Upper lobe of left lung (tissue), 4 donors: ENCODE measurements at regions not wholly inside any gene's neighbourhood (a gene's known extent, or its start where the extent isn't known, plus 50 kb on each side); places are given as distances from the start of the nearest gene placed in this dataset.

Experiments used
- EP300 ChIP-seq, 4 donors: sonication (generic); formaldehyde crosslinking; IDR thresholded peaks; one replicate each; pipeline ENCODE4 v1.5.1; 2017; ENCODE audit warnings: antibody characterized with exemption in 4 of 4, control low read depth in 2 of 4
- POLR2A ChIP-seq, 4 donors: fragments of 450-650 bp; IDR thresholded peaks; one replicate each; pipeline ENCODE4 v1.5.1; 2016 to 2017; ENCODE audit warnings: antibody characterized with exemption in 4 of 4, mild to moderate bottlenecking in 2 of 4
- POLR2AphosphoS5 ChIP-seq, 2 donors: sonication (generic); formaldehyde crosslinking; IDR thresholded peaks; one replicate each; pipeline ENCODE4 v1.5.1; 2017; ENCODE audit warnings: antibody characterized with exemption in 2 of 2
- TF ChIP-seq, protein P1 (sequence below), 6 experiments: fragments of 450-650 bp in 4 of 6; fragments of 200-600 bp in 2 of 6; sonication (generic) in 2 of 6; IDR thresholded peaks; one replicate each; pipeline ENCODE4 v1.5.1; 2016 to 2019; ENCODE audit warnings: antibody characterized with exemption in 6 of 6

DNA sequence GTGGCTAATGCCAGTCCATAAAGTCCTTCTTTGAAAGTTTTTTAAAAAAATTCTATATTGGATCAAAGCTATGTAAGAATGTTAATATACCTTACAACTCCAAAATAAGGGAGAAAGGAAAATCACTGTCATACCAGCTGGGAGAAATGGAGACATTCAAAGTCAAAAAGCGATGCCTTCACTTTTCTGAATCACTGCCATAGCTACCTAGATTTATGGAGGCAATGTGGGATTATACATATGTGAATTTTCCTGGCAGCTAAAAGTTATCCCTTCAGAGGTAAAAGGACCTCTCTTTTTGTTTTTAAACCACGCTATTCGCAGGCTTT is 59.6 kb upstream of the PDE3B start:
- TF ChIP-seq POLR2A (IDR thresholded peaks at IDR 0.05): no peak
- TF ChIP-seq, protein P1, sequence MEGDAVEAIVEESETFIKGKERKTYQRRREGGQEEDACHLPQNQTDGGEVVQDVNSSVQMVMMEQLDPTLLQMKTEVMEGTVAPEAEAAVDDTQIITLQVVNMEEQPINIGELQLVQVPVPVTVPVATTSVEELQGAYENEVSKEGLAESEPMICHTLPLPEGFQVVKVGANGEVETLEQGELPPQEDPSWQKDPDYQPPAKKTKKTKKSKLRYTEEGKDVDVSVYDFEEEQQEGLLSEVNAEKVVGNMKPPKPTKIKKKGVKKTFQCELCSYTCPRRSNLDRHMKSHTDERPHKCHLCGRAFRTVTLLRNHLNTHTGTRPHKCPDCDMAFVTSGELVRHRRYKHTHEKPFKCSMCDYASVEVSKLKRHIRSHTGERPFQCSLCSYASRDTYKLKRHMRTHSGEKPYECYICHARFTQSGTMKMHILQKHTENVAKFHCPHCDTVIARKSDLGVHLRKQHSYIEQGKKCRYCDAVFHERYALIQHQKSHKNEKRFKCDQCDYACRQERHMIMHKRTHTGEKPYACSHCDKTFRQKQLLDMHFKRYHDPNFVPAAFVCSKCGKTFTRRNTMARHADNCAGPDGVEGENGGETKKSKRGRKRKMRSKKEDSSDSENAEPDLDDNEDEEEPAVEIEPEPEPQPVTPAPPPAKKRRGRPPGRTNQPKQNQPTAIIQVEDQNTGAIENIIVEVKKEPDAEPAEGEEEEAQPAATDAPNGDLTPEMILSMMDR (IDR thresholded peaks at IDR 0.05): no peak
- TF ChIP-seq POLR2AphosphoS5 (IDR thresholded peaks at IDR 0.05): no peak
- TF ChIP-seq EP300 (IDR thresholded peaks at IDR 0.05): no peak
